ENCODE measurements at regions not wholly inside any gene's neighbourhood (a gene's known extent, or its start where the extent isn't known, plus 50 kb on each side); places are given as distances from the start of the nearest gene placed in this dataset.

GRCh38 chr13:92976657-92977056 is 249.9 kb upstream of the GPC6 start:
- no peak overlapping the region for H3K27ac Mint-ChIP-seq
- DNase-seq (no peak), ATAC-seq (ENCODE audit: low read depth in 2 of 2) (no peak)
- no peaks in the 10 kb centered on the region for H3K36me3 Mint-ChIP-seq
- H3K9me3 Mint-ChIP-seq: peaks cover 0 to 9% (median 2%) of the 10 kb centered on the region in 7 donors
- H3K4me1 Mint-ChIP-seq: no peaks in the 10 kb centered on the region
- H3K4me3 Mint-ChIP-seq: no peak overlapping the region
- no peaks in the 10 kb centered on the region for H3K27me3 Mint-ChIP-seq

GRCh38 chr13:92984151-92984550 is 242.5 kb upstream of the GPC6 start:
- ATAC-seq (ENCODE audit: low read depth in 2 of 2) (no peak), DNase-seq (no peak)
- H3K27ac Mint-ChIP-seq: no peak overlapping the region
- H3K36me3 Mint-ChIP-seq: no peaks in the 10 kb centered on the region
- H3K27me3 Mint-ChIP-seq: no peaks in the 10 kb centered on the region
- no peaks in the 10 kb centered on the region for H3K4me1 Mint-ChIP-seq
- peaks cover 1 to 34% (median 12%) of the 10 kb centered on the region in 7 donors for H3K9me3 Mint-ChIP-seq
- no peak overlapping the region for H3K4me3 Mint-ChIP-seq

GRCh38 chr13:92989301-92989700 is 237.3 kb upstream of the GPC6 start:
- no peaks in the 10 kb centered on the region for H3K4me1 Mint-ChIP-seq
- DNase-seq (no peak), ATAC-seq (ENCODE audit: low read depth in 2 of 2) (no peak)
- H3K27me3 Mint-ChIP-seq: no peaks in the 10 kb centered on the region
- peaks cover under 1 to 34% (median 14%) of the 10 kb centered on the region in 7 donors for H3K9me3 Mint-ChIP-seq
- no peak overlapping the region for H3K27ac Mint-ChIP-seq
- no peaks in the 10 kb centered on the region for H3K36me3 Mint-ChIP-seq
- H3K4me3 Mint-ChIP-seq: no peak overlapping the region

GRCh38 chr13:92991692-92992091 is 234.9 kb upstream of the GPC6 start:
- Mint-ChIP-seq H3K4me3 (no peak overlapping the region), H3K36me3 (no peaks in the 10 kb centered on the region), H3K27me3 (no peaks in the 10 kb centered on the region), H3K9me3 (peaks cover 6 to 28% (median 13%) of the 10 kb centered on the region in 7 donors), H3K27ac (no peak overlapping the region), H3K4me1 (no peaks in the 10 kb centered on the region)
- DNase-seq (no peak), ATAC-seq (ENCODE audit: low read depth in 2 of 2) (no peak)

GRCh38 chr13:92994056-92994455 is 232.6 kb upstream of the GPC6 start:
- peaks cover 6 to 31% (median 13%) of the 10 kb centered on the region in 7 donors for H3K9me3 Mint-ChIP-seq
- H3K4me3 Mint-ChIP-seq: no peak overlapping the region
- H3K27ac Mint-ChIP-seq: no peak overlapping the region
- H3K36me3 Mint-ChIP-seq: no peaks in the 10 kb centered on the region
- no peaks in the 10 kb centered on the region for H3K4me1 Mint-ChIP-seq
- H3K27me3 Mint-ChIP-seq: no peaks in the 10 kb centered on the region
- DNase-seq (no peak), ATAC-seq (ENCODE audit: low read depth in 2 of 2) (no peak)

- Mint-ChIP-seq H3K9me3 (peaks cover 5 to 37% (median 12%) of the 10 kb centered on the region in 7 donors), H3K4me1 (no peaks in the 10 kb centered on the region), H3K27me3 (no peaks in the 10 kb centered on the region), H3K36me3 (no peaks in the 10 kb centered on the region), H3K4me3 (no peak overlapping the region), H3K27ac (no peak overlapping the region)
- no peak for DNase-seq
- no peak for ATAC-seq (ENCODE audit: low read depth in 2 of 2)
Observed at GRCh38 chr13:93001866-93002461, 224.6 kb upstream of the GPC6 start.

- Mint-ChIP-seq H3K27me3 (no peaks in the 10 kb centered on the region), H3K4me1 (no peaks in the 10 kb centered on the region), H3K9me3 (peaks cover 7 to 46% (median 14%) of the 10 kb centered on the region in 7 donors), H3K4me3 (no peak overlapping the region), H3K36me3 (no peaks in the 10 kb centered on the region), H3K27ac (no peak overlapping the region)
- ATAC-seq (ENCODE audit: low read depth in 2 of 2): no peak
- no peak for DNase-seq
Observed at GRCh38 chr13:93003531-93003930, 223.1 kb upstream of the GPC6 start.

- DNase-seq: no peak
- Mint-ChIP-seq H3K4me1 (no peaks in the 10 kb centered on the region), H3K4me3 (no peak overlapping the region), H3K27me3 (no peaks in the 10 kb centered on the region), H3K36me3 (no peaks in the 10 kb centered on the region), H3K27ac (no peak overlapping the region), H3K9me3 (peaks cover 7 to 60% (median 17%) of the 10 kb centered on the region in 7 donors)
- ATAC-seq (ENCODE audit: low read depth in 2 of 2): no peak
Observed at GRCh38 chr13:93004919-93005318, 221.7 kb upstream of the GPC6 start.

GRCh38 chr13:93007928-93008327 is 218.7 kb upstream of the GPC6 start:
- no peak for ATAC-seq (ENCODE audit: low read depth in 2 of 2)
- Mint-ChIP-seq H3K27me3 (no peaks in the 10 kb centered on the region), H3K36me3 (no peaks in the 10 kb centered on the region), H3K4me1 (no peaks in the 10 kb centered on the region), H3K4me3 (no peak overlapping the region), H3K27ac (no peak overlapping the region), H3K9me3 (peaks cover 7 to 61% (median 18%) of the 10 kb centered on the region in 7 donors)
- no peak for DNase-seq

- Mint-ChIP-seq H3K4me3 (no peak overlapping the region), H3K9me3 (peaks cover 15 to 33% (median 22%) of the 10 kb centered on the region in 7 donors), H3K36me3 (no peaks in the 10 kb centered on the region), H3K27ac (peak overlapping the region in 1 of 6 donors; percentile 14), H3K27me3 (no peaks in the 10 kb centered on the region), H3K4me1 (no peaks in the 10 kb centered on the region)
- DNase-seq (no peak), ATAC-seq (ENCODE audit: low read depth in 2 of 2) (no peak)
Observed at GRCh38 chr13:93017493-93018112, 209.0 kb upstream of the GPC6 start.

- no peak for DNase-seq
- Mint-ChIP-seq H3K36me3 (no peaks in the 10 kb centered on the region), H3K27me3 (no peaks in the 10 kb centered on the region), H3K27ac (no peak overlapping the region), H3K4me3 (no peak overlapping the region), H3K9me3 (peaks cover 0 to 8% (median 5%) of the 10 kb centered on the region in 7 donors), H3K4me1 (no peaks in the 10 kb centered on the region)
- no peak for ATAC-seq (ENCODE audit: low read depth in 2 of 2)
Observed at GRCh38 chr13:93023929-93024328, 202.7 kb upstream of the GPC6 start.

- H3K27ac Mint-ChIP-seq: no peak overlapping the region
- peaks cover 0 to 2% (median 0%) of the 10 kb centered on the region in 7 donors for H3K9me3 Mint-ChIP-seq
- ATAC-seq (ENCODE audit: low read depth in 2 of 2): no peak
- no peaks in the 10 kb centered on the region for H3K27me3 Mint-ChIP-seq
- H3K4me3 Mint-ChIP-seq: no peak overlapping the region
- no peak for DNase-seq
- no peaks in the 10 kb centered on the region for H3K36me3 Mint-ChIP-seq
- H3K4me1 Mint-ChIP-seq: no peaks in the 10 kb centered on the region
Observed at GRCh38 chr13:93025984-93026383, 200.6 kb upstream of the GPC6 start.

- ATAC-seq (ENCODE audit: low read depth in 2 of 2): no peak
- no peaks in the 10 kb centered on the region for H3K4me1 Mint-ChIP-seq
- H3K27ac Mint-ChIP-seq: no peak overlapping the region
- H3K36me3 Mint-ChIP-seq: no peaks in the 10 kb centered on the region
- no peak overlapping the region for H3K4me3 Mint-ChIP-seq
- no peaks in the 10 kb centered on the region for H3K27me3 Mint-ChIP-seq
- peaks cover 0 to 2% (median 2%) of the 10 kb centered on the region in 7 donors for H3K9me3 Mint-ChIP-seq
- DNase-seq: no peak
Observed at GRCh38 chr13:93029536-93029935, 197.1 kb upstream of the GPC6 start.

- no peaks in the 10 kb centered on the region for H3K4me1 Mint-ChIP-seq
- DNase-seq: no peak
- no peaks in the 10 kb centered on the region for H3K27me3 Mint-ChIP-seq
- no peak overlapping the region for H3K27ac Mint-ChIP-seq
- H3K36me3 Mint-ChIP-seq: no peaks in the 10 kb centered on the region
- H3K9me3 Mint-ChIP-seq: peaks cover 0 to 16% (median 9%) of the 10 kb centered on the region in 7 donors
- ATAC-seq (ENCODE audit: low read depth in 2 of 2): no peak
- no peak overlapping the region for H3K4me3 Mint-ChIP-seq
Observed at GRCh38 chr13:93036380-93036779, 190.2 kb upstream of the GPC6 start.
